ENCODE measurements at regions not wholly inside any gene's neighbourhood (a gene's known extent, or its start where the extent isn't known, plus 50 kb on each side); places are given as distances from the start of the nearest gene placed in this dataset.

GRCh38 chr16:35399133-35399532 lies 1939.7 kb downstream of the TP53TG3F start:
- no peak for DNase-seq

- no peak for DNase-seq
These were observed 1944.9 kb downstream of the TP53TG3F start for GRCh38 chr16:35404273-35404672.

GRCh38 chr16:35405526-35405925 lies 1946.1 kb downstream of the TP53TG3F start:
- DNase-seq = no peak

GRCh38 chr16:35409503-35409902 lies 1950.1 kb downstream of the TP53TG3F start:
- DNase-seq = no peak

DNA sequence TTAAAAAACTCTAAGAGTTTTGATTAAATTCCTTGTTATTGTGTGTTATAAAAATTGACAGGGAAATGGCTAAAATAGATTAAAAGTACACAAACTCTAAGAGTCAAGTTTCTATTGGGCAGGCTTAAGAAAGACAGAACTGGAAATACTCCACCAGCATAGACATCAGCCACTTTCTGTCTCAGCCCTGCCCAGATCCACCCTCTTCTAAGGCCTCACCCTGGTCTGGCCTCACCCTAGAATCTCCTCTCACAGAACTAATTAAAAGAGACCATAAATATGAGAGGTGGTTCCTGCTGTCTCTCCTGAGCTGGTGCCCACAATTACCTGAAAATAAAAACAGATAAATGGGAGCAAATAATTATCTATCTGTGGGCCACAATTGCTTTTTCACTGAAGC lies 1951.0 kb downstream of the TP53TG3F start:
- DNase-seq = no peak

DNA sequence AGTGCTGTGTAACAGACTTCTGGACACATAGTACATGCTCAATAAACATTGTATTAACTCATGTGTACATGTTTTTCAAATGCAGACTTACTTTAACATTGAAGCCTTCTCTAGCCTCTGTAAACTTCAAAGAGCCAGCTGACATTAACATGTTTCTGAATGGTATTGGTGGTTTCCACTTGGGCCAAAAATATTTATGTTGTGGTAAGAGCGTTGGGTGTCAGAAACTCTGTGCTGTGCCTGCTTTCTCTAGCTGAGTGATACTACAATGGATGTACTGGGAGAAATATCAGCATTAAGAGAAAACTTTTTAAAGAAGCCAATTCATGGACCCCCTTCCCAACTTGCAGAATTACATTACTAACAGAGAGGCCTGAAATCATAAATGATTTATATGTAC lies 1951.7 kb downstream of the TP53TG3F start:
- DNase-seq = no peak

- no peak for DNase-seq
These were observed 1954.7 kb downstream of the TP53TG3F start for GRCh38 chr16:35414139-35414538.

DNA sequence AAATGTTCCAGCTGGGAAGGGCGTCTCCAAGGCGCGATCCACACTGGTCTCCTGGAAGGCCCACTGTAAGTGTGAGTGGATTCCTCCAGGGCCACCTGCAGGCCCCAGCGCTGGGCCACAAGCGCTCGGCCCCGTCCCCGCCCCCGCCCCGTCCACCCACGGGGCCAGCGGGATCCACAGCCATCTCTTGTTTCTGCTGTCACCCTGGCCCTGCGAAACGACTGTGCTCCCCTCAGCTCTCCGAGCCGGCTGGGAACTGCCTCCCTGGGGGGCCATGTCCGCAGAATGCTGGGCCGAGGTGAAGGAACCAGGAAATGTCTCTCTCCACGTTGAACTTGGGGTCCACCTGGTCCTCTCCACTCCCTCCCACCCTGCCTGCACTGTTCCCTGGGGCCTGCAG lies 1955.2 kb downstream of the TP53TG3F start:
- DNase-seq = no peak

GRCh38 chr16:35425270-35425669 lies 1965.9 kb downstream of the TP53TG3F start:
- no peak for DNase-seq

GRCh38 chr16:35431829-35432663 lies 1972.6 kb downstream of the TP53TG3F start:
- DNase-seq = no peak

- DNase-seq = no peak
These were observed 1981.5 kb downstream of the TP53TG3F start for GRCh38 chr16:35440875-35441274.

DNA sequence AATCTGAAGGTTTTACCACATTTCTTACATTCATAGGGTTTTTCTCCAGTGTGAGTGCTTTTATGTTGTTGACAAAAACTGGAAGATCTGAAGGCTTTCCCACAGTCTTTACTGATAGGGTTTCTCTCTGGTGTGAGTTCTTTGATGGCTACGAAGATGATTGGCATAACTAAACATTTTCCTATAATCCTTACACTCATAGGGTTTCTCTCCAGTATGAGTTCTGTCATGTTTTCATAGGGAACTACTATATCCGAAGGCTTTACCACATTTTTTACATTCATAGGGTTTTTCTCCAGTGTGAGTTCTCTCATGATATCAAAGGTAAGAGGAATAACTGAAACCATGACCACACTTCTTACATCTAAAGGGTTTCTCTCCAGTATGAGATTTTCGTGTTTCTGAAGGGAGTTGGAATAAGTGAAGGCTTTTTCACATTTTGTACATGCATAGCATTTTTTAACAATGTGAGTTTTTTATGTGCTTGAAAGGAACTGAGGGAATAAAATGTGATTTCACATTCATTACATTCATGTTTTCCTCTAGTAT lies 1987.7 kb downstream of the TP53TG3F start:
- no peak for DNase-seq

GRCh38 chr16:35449663-35450062 lies 1990.3 kb downstream of the TP53TG3F start:
- no peak for DNase-seq

DNA sequence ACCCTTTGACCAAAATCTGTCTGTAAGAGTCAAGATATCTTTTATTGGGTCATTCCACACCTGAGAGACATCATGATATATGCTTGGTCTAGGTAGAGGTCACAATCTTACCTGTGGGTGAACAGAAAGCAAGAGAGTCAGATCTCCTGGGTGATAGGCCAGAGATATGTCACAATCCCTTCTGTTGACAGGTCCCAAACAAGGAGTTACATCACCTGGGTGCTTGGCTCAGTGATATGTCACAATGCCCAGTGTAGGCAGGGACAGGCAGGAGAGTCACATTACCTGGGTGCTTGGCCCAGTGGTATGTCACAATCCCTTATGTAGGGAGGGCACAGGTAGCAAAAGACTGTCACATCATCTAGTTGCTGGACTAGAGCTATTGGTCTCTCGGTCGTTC lies 1991.2 kb downstream of the TP53TG3F start:
- no peak for DNase-seq

DNA sequence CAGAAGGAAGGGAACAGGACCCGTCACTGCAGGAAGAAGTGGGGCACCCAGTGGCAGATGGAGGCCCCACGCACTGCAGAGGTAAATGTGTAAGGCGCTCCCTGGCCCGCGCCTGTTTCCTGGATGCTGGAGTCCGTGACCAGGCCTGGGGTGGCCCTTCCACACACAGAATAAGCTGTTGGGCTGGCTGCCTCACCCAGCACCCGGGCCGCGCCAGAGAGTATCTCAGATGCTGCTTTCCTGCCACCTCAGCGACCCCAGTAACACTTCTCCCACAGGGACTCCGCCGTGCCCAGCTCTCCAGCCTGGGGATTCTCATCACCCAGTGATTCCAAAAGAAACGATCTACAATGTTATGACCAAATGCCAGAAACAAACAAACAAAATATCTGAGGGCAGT lies 1993.1 kb downstream of the TP53TG3F start:
- no peak for DNase-seq

DNA sequence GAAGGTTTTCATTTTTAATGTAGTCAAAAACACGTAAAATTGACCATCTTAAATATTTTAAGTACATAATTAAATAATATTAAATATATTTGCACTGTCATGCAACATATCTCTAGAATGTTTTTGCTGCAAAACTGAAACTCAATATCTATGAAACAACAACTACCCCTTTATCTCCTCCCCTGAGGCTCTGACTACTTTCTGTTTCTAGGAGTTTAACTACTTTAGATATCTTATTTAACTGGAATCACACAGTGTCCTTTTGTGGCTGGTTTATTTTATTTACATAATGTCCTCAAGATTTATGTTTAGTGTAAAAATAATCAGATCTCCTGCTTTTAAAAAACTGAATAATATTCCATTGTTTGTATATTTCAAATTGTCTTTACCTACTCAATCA lies 2003.9 kb downstream of the TP53TG3F start:
- no peak for DNase-seq

DNA sequence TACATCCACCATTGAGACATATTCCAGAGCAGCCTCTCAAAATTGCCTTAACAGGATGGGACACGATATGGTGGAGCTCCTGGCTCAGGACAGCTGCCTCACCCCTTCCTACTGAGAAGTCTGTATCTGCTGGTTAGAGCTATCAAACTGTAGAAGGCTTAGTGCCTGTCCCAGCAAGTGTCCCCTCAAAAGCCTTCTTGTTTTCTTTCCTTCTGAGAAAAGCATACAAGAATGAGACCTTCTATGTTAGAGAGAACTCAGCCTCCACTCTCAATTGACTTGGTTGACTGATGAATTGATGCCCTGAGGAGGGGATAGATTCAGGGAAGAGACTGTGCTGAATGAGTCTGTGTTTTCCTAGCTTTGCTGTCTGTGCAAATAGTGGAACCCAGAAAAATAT lies 2020.9 kb downstream of the TP53TG3F start:
- DNase-seq = no peak

- no peak for DNase-seq
These were observed 2021.6 kb downstream of the TP53TG3F start for GRCh38 chr16:35480988-35481387.

DNA sequence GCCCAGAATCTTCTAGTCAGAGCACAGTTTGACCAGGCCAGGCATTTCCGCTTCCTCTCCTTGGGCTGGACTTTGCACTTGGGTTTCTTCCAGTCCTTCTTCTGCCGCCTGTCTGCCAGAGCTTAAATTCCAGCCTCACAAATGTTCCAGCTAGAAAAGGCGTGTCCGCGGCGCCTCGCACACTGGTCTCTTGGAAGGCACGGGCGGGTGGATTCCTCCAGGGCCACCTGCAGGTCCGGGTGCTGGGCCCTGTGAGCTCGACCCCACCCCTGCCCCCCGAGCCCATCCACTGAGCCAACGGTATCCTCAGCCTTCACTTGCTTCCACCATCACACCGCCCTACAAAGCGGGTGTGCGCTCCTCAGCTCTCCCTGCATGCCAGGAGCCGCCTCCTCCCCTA lies 2026.5 kb downstream of the TP53TG3F start:
- DNase-seq = no peak

- DNase-seq = no peak
These were observed 2032.8 kb downstream of the TP53TG3F start for GRCh38 chr16:35492225-35492624.

GRCh38 chr16:35497399-35497798 lies 2038.0 kb downstream of the TP53TG3F start:
- DNase-seq = no peak

GRCh38 chr16:35506018-35506897 lies 2046.8 kb downstream of the TP53TG3F start:
- no peak for DNase-seq

- DNase-seq = no peak
These were observed 2047.4 kb downstream of the TP53TG3F start for GRCh38 chr16:35506898-35507194.

- no peak for DNase-seq
These were observed 2051.3 kb downstream of the TP53TG3F start for GRCh38 chr16:35510701-35511100.

All from dermis blood vessel endothelial cell (primary cell).